ENCODE measurements at regions not wholly inside any gene's neighbourhood (a gene's known extent, or its start where the extent isn't known, plus 50 kb on each side); places are given as distances from the start of the nearest gene placed in this dataset.

GRCh38 chr2:2875831-2876230 is 501.8 kb downstream of the EIPR1 start:
- ATAC-seq (no peak), DNase-seq (ENCODE audit: low read depth, low spot score) (no peak)
- Histone ChIP-seq H3K27ac (ENCODE audit: low read depth, low read length) (no peak overlapping the region), H3K9me2 (ENCODE audit: insufficient read depth) (no peaks in the 10 kb centered on the region), H3K79me2 (ENCODE audit: insufficient read depth, low read length) (no peaks in the 10 kb centered on the region), H3K9ac (ENCODE audit: low read length) (no peak overlapping the region), H4K20me1 (ENCODE audit: insufficient read depth) (no peaks in the 10 kb centered on the region), H3K9me3 (ENCODE audit: control insufficient read depth in 1 of 2, insufficient read depth in 1 of 2, low read depth in 1 of 2, low read length in 2 of 2) (no peaks in the 10 kb centered on the region), H3K36me3 (ENCODE audit: control insufficient read depth in 1 of 2, insufficient read depth in 2 of 2, low read length in 2 of 2) (no peaks in the 10 kb centered on the region), H3K4me1 (ENCODE audit: control insufficient read depth in 1 of 2, insufficient read depth in 2 of 2, low read length in 2 of 2) (no peaks in the 10 kb centered on the region), H3K4me2 (ENCODE audit: low read length) (no peak overlapping the region), H3K4me3 (replicated peaks in 1 of 2; ENCODE audit: low read depth in 1 of 2, low read length in 2 of 2) (no peak overlapping the region), H3K27me3 (ENCODE audit: insufficient read depth, low read length) (peaks cover 26% of the 10 kb centered on the region), H2AFZ (ENCODE audit: low read depth, low read length, poor library complexity, severe bottlenecking) (no peak overlapping the region)
- intact Hi-C loops (cut with micrococcal nuclease), result no loop called here
- no TSS peak for BruUV-seq (replicated peaks)
- RAD21 ChIA-PET (ENCODE audit: low non-redundant PET in 1 of 2, low total read pairs in 2 of 2, uncharacterized antibody in 2 of 2, unreplicated experiment in 2 of 2), result no interaction called here
- CTCF ChIA-PET, result no interaction called here
- POLR2A ChIA-PET, result no interaction called here
- TF ChIP-seq POLR2AphosphoS5 (IDR thresholded peaks at IDR 0.05; ENCODE audit: low read depth, low read length), result no peak
- TF ChIP-seq EGR1 (IDR thresholded peaks at IDR 0.05; ENCODE audit: low read depth), result no peak
- TF ChIP-seq ZFX (IDR thresholded peaks at IDR 0.05), result no peak

- H3K36me3 ChIP-seq (ENCODE audit: control insufficient read depth in 1 of 2, insufficient read depth in 2 of 2, low read length in 2 of 2), result no peaks in the 10 kb centered on the region
- CTCF ChIA-PET, result no interaction called here
- no peak overlapping the region for H3K27ac ChIP-seq (ENCODE audit: low read depth, low read length)
- no peak overlapping the region for H3K4me2 ChIP-seq (ENCODE audit: low read length)
- DNase-seq (ENCODE audit: low read depth, low spot score), result no peak
- H3K79me2 ChIP-seq (ENCODE audit: insufficient read depth, low read length), result no peaks in the 10 kb centered on the region
- POLR2A ChIA-PET, result no interaction called here
- H3K4me3 ChIP-seq (replicated peaks in 1 of 2; ENCODE audit: low read depth in 1 of 2, low read length in 2 of 2), result no peak overlapping the region
- no peaks in the 10 kb centered on the region for H3K4me1 ChIP-seq (ENCODE audit: control insufficient read depth in 1 of 2, insufficient read depth in 2 of 2, low read length in 2 of 2)
- H3K27me3 ChIP-seq (ENCODE audit: insufficient read depth, low read length), result peaks cover 28% of the 10 kb centered on the region
- no TSS peak for BruUV-seq (replicated peaks)
- no peak overlapping the region for H3K9ac ChIP-seq (ENCODE audit: low read length)
- H3K9me2 ChIP-seq (ENCODE audit: insufficient read depth), result no peaks in the 10 kb centered on the region
- RAD21 ChIA-PET (ENCODE audit: low non-redundant PET in 1 of 2, low total read pairs in 2 of 2, uncharacterized antibody in 2 of 2, unreplicated experiment in 2 of 2), result no interaction called here
- H2AFZ ChIP-seq (ENCODE audit: low read depth, low read length, poor library complexity, severe bottlenecking), result no peak overlapping the region
- H3K9me3 ChIP-seq (ENCODE audit: control insufficient read depth in 1 of 2, insufficient read depth in 1 of 2, low read depth in 1 of 2, low read length in 2 of 2), result no peaks in the 10 kb centered on the region
- intact Hi-C loops (cut with micrococcal nuclease), result no loop called here
- ATAC-seq, result no peak
- no peaks in the 10 kb centered on the region for H4K20me1 ChIP-seq (ENCODE audit: insufficient read depth)
- TF ChIP-seq SIN3A (IDR thresholded peaks at IDR 0.05; ENCODE audit: low read depth) (no peak), JUND (IDR thresholded peaks at IDR 0.05) (no peak), REST (IDR thresholded peaks at IDR 0.05; ENCODE audit: low read depth) (no peak), ATF3 (IDR thresholded peaks at IDR 0.05) (no peak), POLR2AphosphoS5 (IDR thresholded peaks at IDR 0.05; ENCODE audit: low read depth, low read length) (no peak), CTCF (IDR thresholded peaks at IDR 0.05 in 2 of 3, conservative IDR thresholded peaks at IDR 0.05 in 1 of 3; ENCODE audit: borderline replicate concordance in 1 of 3, insufficient read depth in 1 of 3, low read depth in 2 of 3, low read length in 2 of 3) (no peak), CBX3 (IDR thresholded peaks at IDR 0.05; ENCODE audit: low read depth) (no peak), ZFX (IDR thresholded peaks at IDR 0.05) (no peak), ZNF274 (IDR thresholded peaks at IDR 0.05; ENCODE audit: low read depth, low read length) (no peak), CEBPB (IDR thresholded peaks at IDR 0.05; ENCODE audit: low read depth) (no peak), ELF1 (IDR thresholded peaks at IDR 0.05; ENCODE audit: borderline replicate concordance, low read depth) (no peak), RAD21 (IDR thresholded peaks at IDR 0.05; ENCODE audit: low read depth) (no peak), TCF7L2 (IDR thresholded peaks at IDR 0.05; ENCODE audit: borderline replicate concordance, extremely low read depth, insufficient read depth, insufficient read length) (no peak), SP1 (IDR thresholded peaks at IDR 0.05; ENCODE audit: low read depth) (no peak)
Measured at GRCh38 chr2:2875296-2875695, 502.3 kb downstream of the EIPR1 start.

Measured in HCT116 (cell line).